ENCODE measurements at regions not wholly inside any gene's neighbourhood (a gene's known extent, or its start where the extent isn't known, plus 50 kb on each side); places are given as distances from the start of the nearest gene placed in this dataset.

- no peak for DNase-seq (ENCODE audit: extremely low read depth in 1 of 2, low read depth in 1 of 2)
These were observed 106.7 kb upstream of the SDK2 start for GRCh38 chr17:73750975-73751374.

- no peak for DNase-seq (ENCODE audit: extremely low read depth in 1 of 2, low read depth in 1 of 2)
These were observed 109.7 kb upstream of the SDK2 start for GRCh38 chr17:73753751-73754496.

GRCh38 chr17:73754886-73755400 is 110.7 kb upstream of the SDK2 start:
- DNase-seq (ENCODE audit: extremely low read depth in 1 of 2, low read depth in 1 of 2), result no peak

GRCh38 chr17:73757420-73757819 is 113.2 kb upstream of the SDK2 start:
- no peak for DNase-seq (ENCODE audit: extremely low read depth in 1 of 2, low read depth in 1 of 2)

- DNase-seq (ENCODE audit: extremely low read depth in 1 of 2, low read depth in 1 of 2), result no peak
These were observed 114.0 kb upstream of the SDK2 start for GRCh38 chr17:73758245-73758644.

- no peak for DNase-seq (ENCODE audit: extremely low read depth in 1 of 2, low read depth in 1 of 2)
These were observed 115.1 kb upstream of the SDK2 start for GRCh38 chr17:73759324-73759723.

GRCh38 chr17:73759734-73760438 is 115.6 kb upstream of the SDK2 start:
- DNase-seq (ENCODE audit: extremely low read depth in 1 of 2, low read depth in 1 of 2), result no peak

GRCh38 chr17:73760439-73760758 is 116.2 kb upstream of the SDK2 start:
- DNase-seq (ENCODE audit: extremely low read depth in 1 of 2, low read depth in 1 of 2), result no peak

- DNase-seq (ENCODE audit: extremely low read depth in 1 of 2, low read depth in 1 of 2), result no peak
These were observed 121.7 kb upstream of the SDK2 start for GRCh38 chr17:73765824-73766563.

- no peak for DNase-seq (ENCODE audit: extremely low read depth in 1 of 2, low read depth in 1 of 2)
These were observed 123.5 kb upstream of the SDK2 start for GRCh38 chr17:73767696-73768095.

GRCh38 chr17:73768691-73769090 is 124.4 kb upstream of the SDK2 start:
- DNase-seq (ENCODE audit: extremely low read depth in 1 of 2, low read depth in 1 of 2), result no peak

- no peak for DNase-seq (ENCODE audit: extremely low read depth in 1 of 2, low read depth in 1 of 2)
These were observed 125.2 kb upstream of the SDK2 start for GRCh38 chr17:73769479-73769878.

- no peak for DNase-seq (ENCODE audit: extremely low read depth in 1 of 2, low read depth in 1 of 2)
These were observed 126.0 kb upstream of the SDK2 start for GRCh38 chr17:73770115-73770848.

- DNase-seq (ENCODE audit: extremely low read depth in 1 of 2, low read depth in 1 of 2), result no peak
These were observed 126.6 kb upstream of the SDK2 start for GRCh38 chr17:73770849-73771229.

- DNase-seq (ENCODE audit: extremely low read depth in 1 of 2, low read depth in 1 of 2), result no peak
These were observed 128.0 kb upstream of the SDK2 start for GRCh38 chr17:73772107-73772705.

GRCh38 chr17:73773702-73774101 is 129.5 kb upstream of the SDK2 start:
- no peak for DNase-seq (ENCODE audit: extremely low read depth in 1 of 2, low read depth in 1 of 2)

- DNase-seq (ENCODE audit: extremely low read depth in 1 of 2, low read depth in 1 of 2), result no peak
These were observed 130.6 kb upstream of the SDK2 start for GRCh38 chr17:73774852-73775251.

- no peak for DNase-seq (ENCODE audit: extremely low read depth in 1 of 2, low read depth in 1 of 2)
These were observed 132.3 kb upstream of the SDK2 start for GRCh38 chr17:73776351-73777130.

GRCh38 chr17:73777131-73777449 is 132.8 kb upstream of the SDK2 start:
- DNase-seq (ENCODE audit: extremely low read depth in 1 of 2, low read depth in 1 of 2), result no peak

- DNase-seq (ENCODE audit: extremely low read depth in 1 of 2, low read depth in 1 of 2), result no peak
These were observed 138.0 kb upstream of the SDK2 start for GRCh38 chr17:73782231-73782630.
